HG03175 (cell line): ENCODE measurements at regions not wholly inside any gene's neighbourhood (a gene's known extent, or its start where the extent isn't known, plus 50 kb on each side); places are given as distances from the start of the nearest gene placed in this dataset.
A peak's percentile ranks its signal among the peaks of the same experiment; 100 is the strongest.
"Not testable (repeated sequence)": the region's sequence is repeated elsewhere in the genome, so short reads cannot be mapped to it uniquely, and the experiment has no call there.

Source experiments
- ATAC-seq: cut with Tn5 transposase; IDR thresholded peaks from one replicate; pipeline ENCODE4 v1.9.1; 2021; ENCODE audit warnings: mild to moderate bottlenecking, moderate library complexity; ENCODE audit not compliant: unreplicated experiment

- ATAC-seq = no peak
These were observed 72.5 kb upstream of the CYP1B1 start for GRCh38 chr2:38148501-38148900.

- no peak for ATAC-seq
These were observed 71.6 kb upstream of the CYP1B1 start for GRCh38 chr2:38147333-38148121.

- peak; percentile 78 for ATAC-seq
These were observed 71.0 kb upstream of the CYP1B1 start for GRCh38 chr2:38146907-38147307.

- peak; percentile 62 for ATAC-seq
These were observed 70.4 kb upstream of the CYP1B1 start for GRCh38 chr2:38146275-38146906.

GRCh38 chr2:38145236-38145635 is 69.3 kb upstream of the CYP1B1 start:
- no peak for ATAC-seq

GRCh38 chr2:38142627-38143026 is 66.7 kb upstream of the CYP1B1 start:
- no peak for ATAC-seq

GRCh38 chr2:38141501-38141900 is 65.5 kb upstream of the CYP1B1 start:
- no peak for ATAC-seq

- no peak for ATAC-seq
These were observed 63.0 kb upstream of the CYP1B1 start for GRCh38 chr2:38138996-38139395.

- no peak for ATAC-seq
These were observed 62.5 kb upstream of the CYP1B1 start for GRCh38 chr2:38138419-38138818.

GRCh38 chr2:38137958-38138357 is 62.0 kb upstream of the CYP1B1 start:
- not testable (repeated sequence) for ATAC-seq

GRCh38 chr2:38131676-38132075 is 55.7 kb upstream of the CYP1B1 start:
- ATAC-seq = no peak

- ATAC-seq = no peak
These were observed 54.9 kb upstream of the CYP1B1 start for GRCh38 chr2:38130876-38131275.

GRCh38 chr2:38129987-38130386 is 54.0 kb upstream of the CYP1B1 start:
- no peak for ATAC-seq

GRCh38 chr2:38129481-38129880 is 53.5 kb upstream of the CYP1B1 start:
- no peak for ATAC-seq

GRCh38 chr2:38128653-38129052 is 52.7 kb upstream of the CYP1B1 start:
- ATAC-seq = peak; percentile 63

- no peak for ATAC-seq
These were observed 51.3 kb upstream of the CYP1B1 start for GRCh38 chr2:38127277-38127676.

- no peak for ATAC-seq
These were observed 49.9 kb upstream of the CYP1B1 start for GRCh38 chr2:38125842-38126241.
